ENCODE measurements at regions not wholly inside any gene's neighbourhood (a gene's known extent, or its start where the extent isn't known, plus 50 kb on each side); places are given as distances from the start of the nearest gene placed in this dataset.

GRCh38 chr1:168977618-168978017 lies 128.9 kb upstream of the ATP1B1 start:
- CTCF ChIA-PET, result no interaction called here
- BruUV-seq (replicated peaks), result no TSS peak

GRCh38 chr1:168979276-168979675 lies 127.2 kb upstream of the ATP1B1 start:
- POLR2A ChIA-PET (ENCODE audit: low non-redundant PET), result no interaction called here
- intact Hi-C loops (cut with micrococcal nuclease; ENCODE audit: unreplicated experiment), result no loop called here
- no peaks in the 10 kb centered on the region for H3K4me1 ChIP-seq (ENCODE audit: insufficient read depth, low read length, poor library complexity, severe bottlenecking)
- no TSS peak for BruUV-seq (replicated peaks)
- no peak overlapping the region for H3K27ac ChIP-seq (ENCODE audit: low read depth, low read length, poor library complexity, severe bottlenecking)
- DNase-seq (ENCODE audit: low spot score), result no peak
- no peaks in the 10 kb centered on the region for H3K36me3 ChIP-seq (ENCODE audit: insufficient read depth, low read length, poor library complexity, severe bottlenecking)
- no peak overlapping the region for H3K4me3 ChIP-seq (ENCODE audit: low read depth, low read length, poor library complexity, severe bottlenecking)
- H3K9me3 ChIP-seq (ENCODE audit: low read depth, low read length, poor library complexity, severe bottlenecking), result no peaks in the 10 kb centered on the region
- TF ChIP-seq CTCF (conservative IDR thresholded peaks at IDR 0.05; ENCODE audit: low read depth, low read length), result no peak
- TF ChIP-seq EZH2 (IDR thresholded peaks at IDR 0.05; ENCODE audit: borderline replicate concordance, low read depth, low read length, poor library complexity, severe bottlenecking), result no peak
- CTCF ChIA-PET, result no interaction called here
- H3K27me3 ChIP-seq (replicated peaks; ENCODE audit: insufficient read depth, low read depth, low read length, poor library complexity), result no peaks in the 10 kb centered on the region

More at GRCh38 chr1:168977618-168978017, 128.9 kb upstream of the ATP1B1 start:
- Histone ChIP-seq H3K27me3 (replicated peaks; ENCODE audit: insufficient read depth, low read depth, low read length, poor library complexity) (no peaks in the 10 kb centered on the region), H3K4me3 (ENCODE audit: low read depth, low read length, poor library complexity, severe bottlenecking) (no peak overlapping the region), H3K9me3 (ENCODE audit: low read depth, low read length, poor library complexity, severe bottlenecking) (no peaks in the 10 kb centered on the region), H3K4me1 (ENCODE audit: insufficient read depth, low read length, poor library complexity, severe bottlenecking) (no peaks in the 10 kb centered on the region), H3K36me3 (ENCODE audit: insufficient read depth, low read length, poor library complexity, severe bottlenecking) (no peaks in the 10 kb centered on the region), H3K27ac (ENCODE audit: low read depth, low read length, poor library complexity, severe bottlenecking) (no peak overlapping the region)
- intact Hi-C loops (cut with micrococcal nuclease; ENCODE audit: unreplicated experiment), result no loop called here
- no peak for DNase-seq (ENCODE audit: low spot score)
- TF ChIP-seq EZH2 (IDR thresholded peaks at IDR 0.05; ENCODE audit: borderline replicate concordance, low read depth, low read length, poor library complexity, severe bottlenecking) (no peak), CTCF (conservative IDR thresholded peaks at IDR 0.05; ENCODE audit: low read depth, low read length) (no peak)
- POLR2A ChIA-PET (ENCODE audit: low non-redundant PET), result no interaction called here

- H3K27me3 ChIP-seq (replicated peaks; ENCODE audit: insufficient read depth, low read depth, low read length, poor library complexity), result no peaks in the 10 kb centered on the region
- ChIA-PET CTCF (no interaction called here), POLR2A (ENCODE audit: low non-redundant PET) (no interaction called here)
- BruUV-seq (replicated peaks), result no TSS peak
- TF ChIP-seq EZH2 (IDR thresholded peaks at IDR 0.05; ENCODE audit: borderline replicate concordance, low read depth, low read length, poor library complexity, severe bottlenecking) (no peak), CTCF (conservative IDR thresholded peaks at IDR 0.05; ENCODE audit: low read depth, low read length) (no peak)
- H3K4me1 ChIP-seq (ENCODE audit: insufficient read depth, low read length, poor library complexity, severe bottlenecking), result no peaks in the 10 kb centered on the region
- no peaks in the 10 kb centered on the region for H3K36me3 ChIP-seq (ENCODE audit: insufficient read depth, low read length, poor library complexity, severe bottlenecking)
- intact Hi-C loops (cut with micrococcal nuclease; ENCODE audit: unreplicated experiment), result no loop called here
- no peaks in the 10 kb centered on the region for H3K9me3 ChIP-seq (ENCODE audit: low read depth, low read length, poor library complexity, severe bottlenecking)
- no peak for DNase-seq (ENCODE audit: low spot score)
- H3K27ac ChIP-seq (ENCODE audit: low read depth, low read length, poor library complexity, severe bottlenecking), result no peak overlapping the region
- no peak overlapping the region for H3K4me3 ChIP-seq (ENCODE audit: low read depth, low read length, poor library complexity, severe bottlenecking)
Observed at GRCh38 chr1:168980180-168980579, 126.3 kb upstream of the ATP1B1 start.
